Neuronal stem cell (in vitro differentiated cells): ENCODE measurements at regions not wholly inside any gene's neighbourhood (a gene's known extent, or its start where the extent isn't known, plus 50 kb on each side); places are given as distances from the start of the nearest gene placed in this dataset.

Source experiments
- DNase-seq: peaks from one replicate; pipeline ENCODE4 v3.0.0-alpha.2; 2013; ENCODE audit warnings: low spot score
- H2AFZ ChIP-seq: one replicate; pipeline ENCODE4 v1.6.1; 2013; ENCODE audit warnings: mild to moderate bottlenecking, low read length, inconsistent platforms
- H2AK5ac ChIP-seq: 2 replicates; pipeline ENCODE4 v1.6.1; 2013; ENCODE audit warnings: low read depth, mild to moderate bottlenecking, inconsistent platforms, low read length, moderate library complexity, mixed read lengths
- H2BK120ac ChIP-seq: 2 replicates; pipeline ENCODE4 v1.6.1; 2013; ENCODE audit warnings: low read depth, mild to moderate bottlenecking, inconsistent platforms, low read length, moderate library complexity, mixed read lengths
- H2BK12ac ChIP-seq: one replicate; pipeline ENCODE4 v1.6.1; 2013; ENCODE audit warnings: low read length, inconsistent platforms
- H2BK15ac ChIP-seq: 2 replicates; pipeline ENCODE4 v1.6.1; 2013; ENCODE audit warnings: mild to moderate bottlenecking, low read length, inconsistent platforms, mixed read lengths
- H2BK5ac ChIP-seq: one replicate; pipeline ENCODE4 v1.6.1; 2013; ENCODE audit warnings: inconsistent platforms, mild to moderate bottlenecking, low read length, moderate library complexity
- H3K14ac ChIP-seq: one replicate; pipeline ENCODE4 v1.6.1; 2013; ENCODE audit warnings: low read length, inconsistent platforms
- H3K18ac ChIP-seq: 2 replicates; pipeline ENCODE4 v1.6.1; 2013; ENCODE audit warnings: low read length, inconsistent platforms
- H3K23ac ChIP-seq: 2 replicates; pipeline ENCODE4 v1.6.1; 2013; ENCODE audit warnings: low read depth, mild to moderate bottlenecking, mixed read lengths, low read length, inconsistent platforms; ENCODE audit not compliant: poor library complexity
- H3K27ac ChIP-seq: replicated peaks from 3 replicates; pipeline ENCODE4 v1.5.1; 2013; ENCODE audit warnings: low read length, inconsistent platforms
- H3K27me3 ChIP-seq, 3 experiments: 2 replicates each; pipeline ENCODE4 v1.6.1; 2013; ENCODE audit warnings: low read length in 3 of 3, mild to moderate bottlenecking in 2 of 3, inconsistent platforms in 1 of 3, low read depth in 1 of 3, mixed read lengths in 1 of 3, moderate library complexity in 1 of 3; ENCODE audit not compliant: control insufficient read depth in 3 of 3, insufficient read depth in 3 of 3
- H3K36me3 ChIP-seq, 2 donors: replicated peaks in 1 of 2; 2 replicates each; pipeline ENCODE4 v1.6.1; 2013; ENCODE audit warnings: low read length in 2 of 2; ENCODE audit not compliant: control insufficient read depth in 2 of 2, insufficient read depth in 2 of 2
- H3K4ac ChIP-seq: 2 replicates; pipeline ENCODE4 v1.6.1; 2013; ENCODE audit warnings: inconsistent platforms, mild to moderate bottlenecking, low read length, moderate library complexity
- H3K4me1 ChIP-seq, 2 donors: 1 replicate in 1 of 2; 2 replicates in 1 of 2; pipeline ENCODE4 v1.6.1; 2013; ENCODE audit warnings: low read length in 2 of 2, low read depth in 1 of 2; ENCODE audit not compliant: control insufficient read depth in 2 of 2, insufficient read depth in 1 of 2
- H3K4me2 ChIP-seq: one replicate; pipeline ENCODE4 v1.6.1; 2013; ENCODE audit warnings: mild to moderate bottlenecking, low read length, inconsistent platforms; ENCODE audit not compliant: insufficient read depth, poor library complexity, severe bottlenecking
- H3K4me3 ChIP-seq, 2 donors: 2 replicates each; pipeline ENCODE4 v1.5.1; 2013; ENCODE audit warnings: low read length in 2 of 2, mild to moderate bottlenecking in 2 of 2, inconsistent platforms in 1 of 2, moderate library complexity in 1 of 2
- H3K79me1 ChIP-seq: one replicate; pipeline ENCODE4 v1.6.1; 2013; ENCODE audit warnings: low read depth, mild to moderate bottlenecking, inconsistent platforms, low read length, moderate library complexity
- H3K9ac ChIP-seq: one replicate; pipeline ENCODE4 v1.6.1; 2013; ENCODE audit warnings: mild to moderate bottlenecking, low read depth, low read length, inconsistent platforms; ENCODE audit not compliant: poor library complexity
- H3K9me3 ChIP-seq, 2 donors: replicated peaks in 1 of 2; 2 replicates each; pipeline versions ENCODE3 to v1.6.1; 2013; ENCODE audit warnings: low read length in 2 of 2, mild to moderate bottlenecking in 2 of 2, inconsistent platforms in 1 of 2, low read depth in 1 of 2, mixed read lengths in 1 of 2, moderate library complexity in 1 of 2; ENCODE audit not compliant: control insufficient read depth in 2 of 2, insufficient read depth in 1 of 2
- H4K8ac ChIP-seq: one replicate; pipeline ENCODE4 v1.6.1; 2013; ENCODE audit warnings: low read depth, mild to moderate bottlenecking, inconsistent platforms, low read length, moderate library complexity
- H4K91ac ChIP-seq: one replicate; pipeline ENCODE4 v1.6.1; 2013; ENCODE audit warnings: low read length, low read depth, mild to moderate bottlenecking, inconsistent platforms; ENCODE audit not compliant: poor library complexity
- WGBS, 2 donors: extraction: QIAGEN DNeasy Blood & Tissue Kit; methylation state at CpG; one replicate each; pipeline ENCODE4 v1.1.7; 2013; ENCODE audit warnings: missing lambda C conversion rate in 2 of 2, mixed read lengths in 1 of 2; ENCODE audit not compliant: insufficient read length in 2 of 2, insufficient replicate concordance in 1 of 2; ENCODE audit errors: extremely low coverage in 2 of 2; 5-methylcytosine and 5-hydroxymethylcytosine counted together

DNA sequence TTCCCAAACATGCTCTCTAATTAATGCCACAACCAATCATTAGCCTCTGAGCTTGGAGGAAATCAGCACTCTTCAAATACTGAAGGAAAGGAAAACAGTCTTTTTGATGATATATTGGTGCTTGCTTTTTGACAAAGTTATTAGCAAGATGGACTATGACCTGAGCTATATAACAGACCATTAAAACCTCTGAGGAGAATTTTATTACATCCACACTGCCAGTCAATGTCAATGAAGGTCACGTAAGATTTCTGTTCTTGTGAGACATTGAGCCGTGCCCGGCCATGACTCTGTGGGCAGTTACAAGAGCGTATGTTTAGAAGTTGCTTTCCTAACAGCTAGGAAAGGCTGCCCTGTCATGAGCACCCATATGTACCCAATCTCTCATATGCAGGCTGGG is 659.0 kb downstream of the UTRN start:
- H2AK5ac ChIP-seq = no peak overlapping the region
- no peak overlapping the region for H2BK5ac ChIP-seq
- H3K27ac ChIP-seq = no peak overlapping the region
- no peak overlapping the region for H4K91ac ChIP-seq
- H2BK12ac ChIP-seq = no peak overlapping the region
- H3K36me3 ChIP-seq = no peaks in the 10 kb centered on the region
- no peak overlapping the region for H3K9ac ChIP-seq
- H3K9me3 ChIP-seq = no peaks in the 10 kb centered on the region
- H2AFZ ChIP-seq = no peak overlapping the region
- no peak overlapping the region for H2BK120ac ChIP-seq
- no peak overlapping the region for H3K18ac ChIP-seq
- WGBS, 2 donors = no CpG with 5 or more reads among the region's 4 CpGs
- H2BK15ac ChIP-seq = no peak overlapping the region
- H3K27me3 ChIP-seq = peaks cover 0 to 4% (median 0%) of the 10 kb centered on the region in 3 experiments
- H3K4ac ChIP-seq = no peak overlapping the region
- no peak overlapping the region for H3K23ac ChIP-seq
- no peak overlapping the region for H4K8ac ChIP-seq
- no peak overlapping the region for H3K14ac ChIP-seq
- no peak overlapping the region for H3K4me3 ChIP-seq
- no peaks in the 10 kb centered on the region for H3K79me1 ChIP-seq
- no peak for DNase-seq
- no peak overlapping the region for H3K4me2 ChIP-seq
- peaks cover 0 to 2% of the 10 kb centered on the region in 2 donors for H3K4me1 ChIP-seq

DNA sequence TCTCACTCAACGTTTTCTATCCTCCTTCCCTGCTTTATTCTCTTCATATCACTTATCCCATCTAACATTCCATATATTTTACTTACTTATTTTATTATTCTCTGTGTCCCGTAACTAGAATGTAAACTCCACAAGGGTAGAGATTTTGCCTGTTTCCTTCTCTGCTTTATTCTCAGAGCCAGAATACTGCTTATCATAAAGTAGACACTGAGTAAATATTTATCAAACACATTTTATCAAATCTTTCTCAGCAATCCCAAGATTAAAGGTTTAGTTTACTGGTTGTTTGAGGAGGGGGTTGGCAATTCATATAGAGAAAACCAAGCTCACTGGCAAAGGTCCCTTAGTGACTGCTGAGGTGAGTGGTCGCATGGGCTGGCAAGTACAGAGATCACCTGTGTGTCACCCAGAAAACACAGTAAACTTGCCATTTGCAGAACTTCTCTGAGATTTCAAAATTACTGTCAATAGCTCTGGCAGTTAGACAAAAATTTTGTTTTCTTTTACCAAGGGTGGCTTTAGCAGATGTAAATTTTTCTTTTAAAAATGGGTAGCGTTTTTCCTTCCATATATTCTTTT is 662.4 kb downstream of the UTRN start:
- Histone ChIP-seq H3K79me1 (no peaks in the 10 kb centered on the region), H4K8ac (no peak overlapping the region), H3K9me3 (no peaks in the 10 kb centered on the region), H3K4me1 (peaks cover 0 to 2% of the 10 kb centered on the region in 2 donors), H2BK12ac (no peak overlapping the region), H2BK5ac (no peak overlapping the region), H3K4me2 (no peak overlapping the region), H2AK5ac (no peak overlapping the region), H3K36me3 (no peaks in the 10 kb centered on the region), H3K27ac (no peak overlapping the region), H3K9ac (no peak overlapping the region), H3K18ac (no peak overlapping the region), H2BK120ac (no peak overlapping the region), H2AFZ (no peak overlapping the region), H4K91ac (no peak overlapping the region), H3K27me3 (no peaks in the 10 kb centered on the region), H3K23ac (no peak overlapping the region), H3K14ac (no peak overlapping the region), H3K4me3 (no peak overlapping the region), H2BK15ac (no peak overlapping the region), H3K4ac (no peak overlapping the region)
- no peak for DNase-seq
- WGBS, 2 donors = 100% methylated on average over 2 of the region's 4 CpGs; no CpG with 5 or more reads in 1 of the 2 donors

DNA sequence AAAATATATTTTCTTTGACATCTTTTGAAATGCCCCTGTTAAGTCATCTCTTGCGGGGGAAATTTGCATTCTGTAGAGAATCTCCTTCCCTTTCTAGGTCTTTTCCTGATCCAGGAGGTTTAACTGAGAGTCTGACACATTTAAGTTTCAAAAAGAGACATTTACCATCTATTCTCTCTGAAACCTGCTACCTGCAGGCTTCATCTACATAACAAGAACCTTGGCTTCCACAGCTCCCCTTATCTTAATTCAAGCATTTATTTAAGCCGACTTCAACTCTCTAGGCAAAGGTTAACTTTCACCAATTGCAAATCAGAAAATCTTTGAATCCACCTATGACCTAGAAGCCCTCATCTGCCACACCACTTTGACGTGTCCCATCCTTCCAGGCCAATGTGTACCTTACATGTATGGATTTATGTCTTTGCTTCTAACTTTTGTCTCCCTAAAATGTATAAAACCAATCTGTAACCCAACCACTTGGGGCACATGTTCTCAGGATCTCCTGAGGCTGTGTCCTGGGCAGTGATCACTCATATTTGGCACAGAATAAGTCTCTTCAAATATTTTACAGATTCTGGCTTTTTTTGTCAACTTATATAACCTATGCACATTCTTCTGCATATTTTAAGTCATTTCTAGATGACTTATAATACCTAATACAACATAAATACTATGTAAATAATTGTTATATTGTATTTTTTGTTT is 666.7 kb downstream of the UTRN start:
- Histone ChIP-seq H3K27ac (no peak overlapping the region), H3K9me3 (no peaks in the 10 kb centered on the region), H4K8ac (no peak overlapping the region), H3K9ac (no peak overlapping the region), H2BK12ac (no peak overlapping the region), H3K27me3 (no peaks in the 10 kb centered on the region), H2BK15ac (no peak overlapping the region), H3K4ac (no peak overlapping the region), H3K14ac (no peak overlapping the region), H3K4me1 (peaks cover 2 to 5% of the 10 kb centered on the region in 2 donors), H2AFZ (no peak overlapping the region), H2BK5ac (no peak overlapping the region), H3K4me2 (no peak overlapping the region), H2AK5ac (no peak overlapping the region), H3K36me3 (no peaks in the 10 kb centered on the region), H3K79me1 (no peaks in the 10 kb centered on the region), H3K18ac (no peak overlapping the region), H3K23ac (no peak overlapping the region), H2BK120ac (no peak overlapping the region), H3K4me3 (no peak overlapping the region), H4K91ac (no peak overlapping the region)
- no peak for DNase-seq
- no CpG with 5 or more reads among the region's 3 CpGs for WGBS, 2 donors

DNA sequence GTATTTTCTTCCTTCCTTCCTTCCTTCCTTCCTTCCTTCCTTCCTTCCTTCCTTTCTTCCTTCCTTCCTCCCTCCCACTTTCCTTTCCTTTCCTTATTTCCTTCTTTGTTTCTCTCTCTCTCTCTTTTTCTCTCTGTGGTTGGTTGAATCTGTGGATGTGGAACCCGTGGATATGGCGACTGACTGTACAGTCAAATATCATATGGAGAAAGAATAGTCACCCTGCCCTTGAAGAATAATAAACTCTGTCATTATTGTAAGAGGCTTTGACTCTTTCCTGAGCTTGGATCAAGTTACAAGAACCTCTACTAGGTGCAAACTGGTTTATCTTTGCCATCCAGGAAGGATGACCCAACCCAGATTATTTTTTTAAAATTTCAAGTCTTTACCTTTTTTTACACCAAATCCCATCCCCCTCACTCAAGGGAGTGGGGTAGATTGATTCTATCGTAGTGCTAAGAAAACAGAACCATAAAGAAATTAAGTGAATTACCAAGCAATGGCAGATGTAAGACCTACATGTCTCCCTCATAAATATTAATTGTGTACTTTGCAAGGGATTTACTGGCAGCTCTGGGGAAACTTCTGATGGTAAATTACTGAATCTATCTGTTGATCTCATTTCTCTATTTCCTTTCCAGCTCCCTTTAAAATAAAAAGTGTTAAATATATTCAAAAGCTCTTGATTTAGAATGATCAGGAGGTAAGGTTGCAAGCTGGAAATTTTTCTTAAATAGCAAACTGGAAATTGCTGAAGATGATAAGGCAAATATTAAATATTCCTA is 667.5 kb downstream of the UTRN start:
- H2AK5ac ChIP-seq = no peak overlapping the region
- H4K8ac ChIP-seq = no peak overlapping the region
- no peak for DNase-seq
- H3K4me3 ChIP-seq = no peak overlapping the region
- H3K27me3 ChIP-seq = no peaks in the 10 kb centered on the region
- no peak overlapping the region for H3K4ac ChIP-seq
- H3K36me3 ChIP-seq = no peaks in the 10 kb centered on the region
- H3K4me1 ChIP-seq = peaks cover 2 to 5% of the 10 kb centered on the region in 2 donors
- H3K9me3 ChIP-seq = no peaks in the 10 kb centered on the region
- no peak overlapping the region for H2BK5ac ChIP-seq
- H3K4me2 ChIP-seq = no peak overlapping the region
- H2BK15ac ChIP-seq = no peak overlapping the region
- H3K23ac ChIP-seq = no peak overlapping the region
- no peak overlapping the region for H2BK120ac ChIP-seq
- WGBS, 2 donors = no CpG with 5 or more reads among the region's 3 CpGs
- no peak overlapping the region for H3K14ac ChIP-seq
- no peak overlapping the region for H3K18ac ChIP-seq
- H2AFZ ChIP-seq = no peak overlapping the region
- H3K27ac ChIP-seq = no peak overlapping the region
- no peak overlapping the region for H4K91ac ChIP-seq
- no peaks in the 10 kb centered on the region for H3K79me1 ChIP-seq
- no peak overlapping the region for H2BK12ac ChIP-seq
- H3K9ac ChIP-seq = no peak overlapping the region
